Progenitor cell of endocrine pancreas (in vitro differentiated cells): ENCODE measurements at regions not wholly inside any gene's neighbourhood (a gene's known extent, or its start where the extent isn't known, plus 50 kb on each side); places are given as distances from the start of the nearest gene placed in this dataset.

ENCODE experiments used
- DNase-seq: peaks from one replicate; pipeline ENCODE4 v3.0.0; 2021; ENCODE audit warnings: low spot score; ENCODE audit not compliant: unreplicated experiment
- H3K27ac Mint-ChIP-seq: 2 replicates; pipeline ENCODE4 v1.8.0; 2021; ENCODE audit warnings: mild to moderate bottlenecking, moderate library complexity, mixed read lengths
- H3K27me3 Mint-ChIP-seq: 2 replicates; pipeline ENCODE4 v1.8.0; 2021; ENCODE audit warnings: mixed read lengths
- H3K36me3 Mint-ChIP-seq: 2 replicates; pipeline ENCODE4 v1.8.0; 2022; ENCODE audit warnings: mixed read lengths; ENCODE audit not compliant: insufficient read depth
- H3K4me1 Mint-ChIP-seq: 2 replicates; pipeline ENCODE4 v1.8.0; 2021; ENCODE audit warnings: low read depth, mixed read lengths
- H3K4me3 Mint-ChIP-seq: 2 replicates; pipeline ENCODE4 v1.8.0; 2021; ENCODE audit warnings: low read depth, mild to moderate bottlenecking, moderate library complexity, mixed read lengths
- H3K9me3 Mint-ChIP-seq: 2 replicates; pipeline ENCODE4 v1.8.0; 2021; ENCODE audit warnings: low read depth, mixed read lengths
- TF ChIP-seq, protein P1 (sequence below): fragments of 200-600 bp; sonication (generic); IDR thresholded peaks from one replicate; pipeline ENCODE4 v1.5.0; 2021; ENCODE audit warnings: antibody characterized with exemption, mild to moderate bottlenecking; ENCODE audit not compliant: unreplicated experiment

DNA sequence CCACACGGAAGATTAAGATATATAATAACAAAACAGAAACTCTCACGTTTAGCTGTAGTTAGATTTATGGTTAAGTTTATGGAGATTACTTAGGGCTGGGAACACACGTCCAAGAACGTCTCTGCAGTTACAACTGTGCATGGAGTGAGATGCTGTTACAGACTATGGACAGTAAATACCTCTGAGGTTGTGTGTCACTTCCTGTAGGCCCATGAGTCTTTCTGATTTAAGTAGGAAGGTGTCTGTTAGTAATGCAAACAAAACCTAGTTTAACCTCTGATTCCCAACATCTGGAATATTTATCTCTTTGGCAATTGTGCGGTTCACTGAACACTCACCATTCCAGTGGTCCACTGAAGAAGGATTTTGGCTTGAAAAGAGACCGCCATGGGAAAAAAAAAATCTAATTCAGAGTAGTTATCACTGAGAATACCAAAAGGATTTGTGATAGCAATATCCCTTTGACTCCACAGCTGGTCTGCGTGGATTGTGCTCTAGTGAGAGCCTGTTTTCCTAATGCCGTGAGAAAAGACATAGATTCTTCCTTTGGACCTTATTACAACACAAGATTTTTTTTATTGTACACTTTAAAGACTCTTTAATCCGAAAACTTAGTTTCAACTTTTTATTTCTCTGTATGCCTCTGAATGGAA is 478.2 kb upstream of the CITED2 start:
- Mint-ChIP-seq H3K4me3 (no peak overlapping the region), H3K27me3 (no peaks in the 10 kb centered on the region), H3K9me3 (peaks cover 8% of the 10 kb centered on the region), H3K27ac (no peak overlapping the region), H3K36me3 (no peaks in the 10 kb centered on the region), H3K4me1 (peaks cover 37% of the 10 kb centered on the region)
- TF ChIP-seq, protein P1, sequence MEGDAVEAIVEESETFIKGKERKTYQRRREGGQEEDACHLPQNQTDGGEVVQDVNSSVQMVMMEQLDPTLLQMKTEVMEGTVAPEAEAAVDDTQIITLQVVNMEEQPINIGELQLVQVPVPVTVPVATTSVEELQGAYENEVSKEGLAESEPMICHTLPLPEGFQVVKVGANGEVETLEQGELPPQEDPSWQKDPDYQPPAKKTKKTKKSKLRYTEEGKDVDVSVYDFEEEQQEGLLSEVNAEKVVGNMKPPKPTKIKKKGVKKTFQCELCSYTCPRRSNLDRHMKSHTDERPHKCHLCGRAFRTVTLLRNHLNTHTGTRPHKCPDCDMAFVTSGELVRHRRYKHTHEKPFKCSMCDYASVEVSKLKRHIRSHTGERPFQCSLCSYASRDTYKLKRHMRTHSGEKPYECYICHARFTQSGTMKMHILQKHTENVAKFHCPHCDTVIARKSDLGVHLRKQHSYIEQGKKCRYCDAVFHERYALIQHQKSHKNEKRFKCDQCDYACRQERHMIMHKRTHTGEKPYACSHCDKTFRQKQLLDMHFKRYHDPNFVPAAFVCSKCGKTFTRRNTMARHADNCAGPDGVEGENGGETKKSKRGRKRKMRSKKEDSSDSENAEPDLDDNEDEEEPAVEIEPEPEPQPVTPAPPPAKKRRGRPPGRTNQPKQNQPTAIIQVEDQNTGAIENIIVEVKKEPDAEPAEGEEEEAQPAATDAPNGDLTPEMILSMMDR: no peak
- no peak for DNase-seq

DNA sequence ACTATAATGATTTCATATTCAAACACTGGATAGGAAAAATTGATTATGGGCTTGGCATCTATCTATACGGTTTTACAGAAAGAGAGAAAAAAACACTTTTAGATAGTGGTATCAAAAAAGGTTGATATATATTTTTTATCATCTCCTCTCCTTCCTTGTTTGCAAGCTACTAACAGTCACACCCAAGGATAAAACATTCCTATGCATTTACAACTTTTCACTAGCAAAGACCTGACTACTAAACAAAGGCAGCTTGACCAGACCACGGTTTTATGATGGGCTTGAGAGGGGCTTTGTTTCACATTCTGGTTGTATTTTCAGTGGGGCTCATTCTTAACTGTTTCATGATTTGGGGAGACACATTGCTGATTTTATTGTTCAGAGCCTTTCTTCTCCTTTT is 477.6 kb upstream of the CITED2 start:
- TF ChIP-seq, protein P1: no peak
- Mint-ChIP-seq H3K27me3 (no peaks in the 10 kb centered on the region), H3K4me3 (no peak overlapping the region), H3K4me1 (peaks cover 38% of the 10 kb centered on the region), H3K27ac (no peak overlapping the region), H3K36me3 (no peaks in the 10 kb centered on the region), H3K9me3 (peaks cover 8% of the 10 kb centered on the region)
- no peak for DNase-seq

DNA sequence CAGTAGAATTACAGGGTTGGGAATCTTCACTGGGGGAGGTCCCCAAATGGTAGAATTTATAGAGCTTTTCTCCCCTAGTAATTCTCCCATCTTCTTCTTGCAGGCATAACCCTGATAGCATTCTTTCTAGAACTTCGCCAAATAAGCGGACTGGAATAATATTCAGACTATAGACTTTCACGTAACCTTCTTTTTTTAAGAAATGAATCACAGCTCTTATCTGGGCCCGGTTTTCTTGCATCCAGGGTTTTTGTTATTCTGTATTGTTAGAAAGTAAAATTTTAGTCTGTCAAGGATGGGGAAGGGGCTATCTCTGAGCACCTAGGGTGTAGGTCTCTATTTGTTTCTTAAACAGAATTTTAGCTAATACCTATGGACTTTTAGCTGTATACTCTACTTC is 476.8 kb upstream of the CITED2 start:
- DNase-seq: no peak
- Mint-ChIP-seq H3K4me1 (peaks cover 34% of the 10 kb centered on the region), H3K27ac (no peak overlapping the region), H3K9me3 (peaks cover 8% of the 10 kb centered on the region), H3K36me3 (no peaks in the 10 kb centered on the region), H3K4me3 (no peak overlapping the region), H3K27me3 (no peaks in the 10 kb centered on the region)
- TF ChIP-seq, protein P1: no peak

DNA sequence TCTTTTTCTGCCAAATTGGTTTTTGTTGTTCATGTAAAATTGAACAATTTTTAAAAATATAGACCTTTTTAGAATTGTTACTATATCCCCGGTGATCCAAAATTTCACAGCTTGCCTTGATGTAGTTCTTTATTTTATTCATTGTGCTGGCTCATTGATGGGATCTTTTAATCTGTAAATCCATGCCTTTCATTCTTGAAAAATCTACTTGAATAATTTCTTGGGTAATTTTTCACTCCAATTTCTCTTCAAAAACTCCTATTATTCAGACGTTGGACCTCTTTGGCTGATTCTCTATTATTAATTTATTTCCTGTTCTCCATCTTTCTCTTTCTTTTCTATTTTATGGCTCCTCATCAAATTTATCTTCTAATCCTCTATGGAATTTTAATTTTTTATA is 476.1 kb upstream of the CITED2 start:
- TF ChIP-seq, protein P1: no peak
- DNase-seq: no peak
- Mint-ChIP-seq H3K4me3 (no peak overlapping the region), H3K27me3 (no peaks in the 10 kb centered on the region), H3K4me1 (peaks cover 28% of the 10 kb centered on the region), H3K9me3 (peaks cover 8% of the 10 kb centered on the region), H3K27ac (no peak overlapping the region), H3K36me3 (no peaks in the 10 kb centered on the region)

DNA sequence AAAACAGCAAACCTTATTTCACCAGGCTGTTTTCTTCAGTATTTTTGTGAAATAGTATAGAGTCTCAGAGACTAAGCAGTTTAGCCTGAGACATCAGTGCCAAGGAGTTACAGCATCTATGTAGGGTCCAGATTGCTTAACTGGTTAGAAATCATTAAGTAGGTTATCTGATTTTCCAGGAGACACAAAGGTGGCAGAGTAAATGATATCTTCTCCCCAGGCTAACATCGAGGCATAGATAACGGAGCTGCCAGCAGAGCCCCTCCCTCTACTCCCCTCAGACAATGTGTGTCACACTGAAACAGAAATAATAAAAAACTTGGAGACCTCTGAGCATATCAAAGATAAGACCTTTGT is 473.0 kb upstream of the CITED2 start:
- Mint-ChIP-seq H3K4me1 (peaks cover 9% of the 10 kb centered on the region), H3K9me3 (peaks cover 8% of the 10 kb centered on the region), H3K36me3 (no peaks in the 10 kb centered on the region), H3K27ac (no peak overlapping the region), H3K4me3 (no peak overlapping the region), H3K27me3 (no peaks in the 10 kb centered on the region)
- TF ChIP-seq, protein P1: no peak
- DNase-seq: no peak
